H9 (cell line): ENCODE measurements at regions not wholly inside any gene's neighbourhood (a gene's known extent, or its start where the extent isn't known, plus 50 kb on each side); places are given as distances from the start of the nearest gene placed in this dataset.

Experiments used
- DNase-seq: peaks from one replicate; pipeline ENCODE4 v3.0.0-alpha.2; 2017
- H2AFZ ChIP-seq: one replicate; pipeline ENCODE4 v1.6.1; 2013; ENCODE audit warnings: mild to moderate bottlenecking, low read length, control low read depth, moderate library complexity
- H2AK5ac ChIP-seq: 2 replicates; pipeline ENCODE4 v1.6.1; 2013; ENCODE audit warnings: low read length, control low read depth, mixed read lengths; ENCODE audit not compliant: insufficient read length
- H2BK120ac ChIP-seq: one replicate; pipeline ENCODE4 v1.6.1; 2013; ENCODE audit warnings: low read depth, mild to moderate bottlenecking, low read length, control low read depth, inconsistent platforms; ENCODE audit not compliant: poor library complexity, severe bottlenecking
- H2BK12ac ChIP-seq: 2 replicates; pipeline ENCODE4 v1.6.1; 2013; ENCODE audit warnings: low read length, control low read depth, mixed read lengths, low read depth; ENCODE audit not compliant: insufficient read length
- H2BK15ac ChIP-seq: 2 replicates; pipeline ENCODE4 v1.6.1; 2013; ENCODE audit warnings: low read depth, low read length, control low read depth
- H2BK20ac ChIP-seq: one replicate; pipeline ENCODE4 v1.6.1; 2013; ENCODE audit warnings: low read depth, mild to moderate bottlenecking, low read length, control low read depth, inconsistent platforms; ENCODE audit not compliant: poor library complexity, severe bottlenecking
- H2BK5ac ChIP-seq: 2 replicates; pipeline ENCODE4 v1.6.1; 2013; ENCODE audit warnings: low read length, control low read depth, mixed read lengths; ENCODE audit not compliant: insufficient read length
- H3K14ac ChIP-seq: 2 replicates; pipeline ENCODE4 v1.6.1; 2013; ENCODE audit warnings: low read length, control low read depth; ENCODE audit not compliant: insufficient read depth
- H3K18ac ChIP-seq: 2 replicates; pipeline ENCODE4 v1.6.1; 2013; ENCODE audit warnings: low read depth, mild to moderate bottlenecking, mixed read lengths, low read length, control low read depth; ENCODE audit not compliant: insufficient read length
- H3K23ac ChIP-seq: 2 replicates; pipeline ENCODE4 v1.6.1; 2013; ENCODE audit warnings: low read length, control low read depth, mixed read lengths, low read depth; ENCODE audit not compliant: insufficient read length
- H3K23me2 ChIP-seq: 2 replicates; pipeline ENCODE4 v1.6.1; 2013; ENCODE audit warnings: low read depth, mild to moderate bottlenecking, mixed read lengths, low read length, control low read depth; ENCODE audit not compliant: insufficient read length, poor library complexity, severe bottlenecking
- H3K27ac ChIP-seq: 2 replicates; pipeline ENCODE4 v1.5.1; 2013; ENCODE audit warnings: low read length, control low read depth, mixed read lengths, low read depth; ENCODE audit not compliant: insufficient read length
- H3K27me3 ChIP-seq: 2 replicates; pipeline ENCODE4 v1.6.1; 2013; ENCODE audit warnings: low read length, control low read depth, inconsistent platforms; ENCODE audit not compliant: insufficient read depth
- H3K4ac ChIP-seq: 2 replicates; pipeline ENCODE4 v1.6.1; 2013; ENCODE audit warnings: low read depth, mild to moderate bottlenecking, control low read depth, inconsistent platforms, low read length, moderate library complexity
- H3K4me1 ChIP-seq: 2 replicates; pipeline ENCODE4 v1.6.1; 2013; ENCODE audit warnings: low read length, control low read depth, inconsistent platforms; ENCODE audit not compliant: insufficient read depth
- H3K4me2 ChIP-seq: 2 replicates; pipeline ENCODE4 v1.6.1; 2013; ENCODE audit warnings: low read length, control low read depth, mixed read lengths; ENCODE audit not compliant: insufficient read length, insufficient read depth
- H3K56ac ChIP-seq: 2 replicates; pipeline ENCODE4 v1.6.1; 2013; ENCODE audit warnings: low read depth, mild to moderate bottlenecking, mixed read lengths, low read length, control low read depth; ENCODE audit not compliant: insufficient read length
- H3K79me1 ChIP-seq: 2 replicates; pipeline ENCODE4 v1.6.1; 2013; ENCODE audit warnings: low read depth, mild to moderate bottlenecking, moderate library complexity, low read length, control low read depth, inconsistent platforms; ENCODE audit not compliant: insufficient read depth, poor library complexity, severe bottlenecking
- H3K79me2 ChIP-seq: 2 replicates; pipeline ENCODE4 v1.6.1; 2013; ENCODE audit warnings: low read length, control low read depth, inconsistent platforms; ENCODE audit not compliant: insufficient read depth
- H3K9ac ChIP-seq: 2 replicates; pipeline ENCODE4 v1.6.1; 2013; ENCODE audit warnings: low read length, control low read depth, mixed read lengths; ENCODE audit not compliant: insufficient read length; ENCODE audit errors: extremely low read depth
- H3K9me3 ChIP-seq: one replicate; pipeline ENCODE4 v1.6.1; 2013; ENCODE audit warnings: low read depth, low read length, inconsistent platforms; ENCODE audit not compliant: control insufficient read depth
- H3T11ph ChIP-seq: one replicate; pipeline ENCODE4 v1.6.1; 2013; ENCODE audit warnings: mild to moderate bottlenecking, low read length, control low read depth, inconsistent platforms
- H4K20me1 ChIP-seq: one replicate; pipeline ENCODE4 v1.6.1; 2013; ENCODE audit not compliant: control insufficient read depth, insufficient read length, insufficient read depth
- H4K5ac ChIP-seq: 2 replicates; pipeline ENCODE4 v1.6.1; 2013; ENCODE audit warnings: low read depth, mild to moderate bottlenecking, mixed read lengths, low read length, control low read depth; ENCODE audit not compliant: insufficient read length
- H4K8ac ChIP-seq: replicated peaks from 2 replicates; pipeline ENCODE4 v1.6.1; 2013; ENCODE audit warnings: low read length, control low read depth, mixed read lengths, low read depth; ENCODE audit not compliant: insufficient read length
- H4K91ac ChIP-seq: 2 replicates; pipeline ENCODE4 v1.6.1; 2013; ENCODE audit warnings: low read depth, mild to moderate bottlenecking, moderate library complexity, mixed read lengths, low read length, control low read depth; ENCODE audit not compliant: insufficient read length
- H3K27ac Mint-ChIP-seq, 3 experiments: 2 replicates in 2 of 3; 3 replicates in 1 of 3; pipeline ENCODE4 v1.8.0; 2020 to 2021; ENCODE audit warnings: mixed read lengths in 3 of 3, mild to moderate bottlenecking in 1 of 3, moderate library complexity in 1 of 3
- H3K27me3 Mint-ChIP-seq: 2 replicates; pipeline ENCODE4 v1.8.0; 2021; ENCODE audit warnings: low read depth, mild to moderate bottlenecking, moderate library complexity, mixed read lengths
- H3K36me3 Mint-ChIP-seq, 3 experiments: 2 replicates in 2 of 3; 3 replicates in 1 of 3; pipeline ENCODE4 v1.8.0; 2020 to 2021; ENCODE audit warnings: low read depth in 3 of 3, mixed read lengths in 3 of 3; ENCODE audit not compliant: insufficient read depth in 1 of 3
- H3K4me1 Mint-ChIP-seq, 2 experiments: 2 replicates each; pipeline ENCODE4 v1.8.0; 2020; ENCODE audit warnings: mixed read lengths in 2 of 2
- H3K4me3 Mint-ChIP-seq, 2 experiments: 2 replicates in 1 of 2; 3 replicates in 1 of 2; pipeline ENCODE4 v1.8.0; 2020 to 2021; ENCODE audit warnings: mild to moderate bottlenecking in 2 of 2, mixed read lengths in 2 of 2, moderate library complexity in 1 of 2
- H3K9me3 Mint-ChIP-seq, 2 experiments: 2 replicates in 1 of 2; 3 replicates in 1 of 2; pipeline ENCODE4 v1.8.0; 2020; ENCODE audit warnings: mild to moderate bottlenecking in 2 of 2, mixed read lengths in 2 of 2, moderate library complexity in 1 of 2
- CTCF ChIP-seq: fragments of 200-600 bp; sonication (generic); conservative IDR thresholded peaks from 3 replicates; pipeline ENCODE4 v1.8.0; 2021; ENCODE audit warnings: antibody characterized with exemption, mild to moderate bottlenecking
- WGBS: extraction: QIAGEN DNeasy Blood & Tissue Kit; methylation state at CpG from one replicate; pipeline ENCODE4 v1.1.7; 2013; ENCODE audit warnings: missing lambda C conversion rate, low lambda C conversion rate, mixed read lengths; ENCODE audit not compliant: insufficient read length; ENCODE audit errors: extremely low coverage; 5-methylcytosine and 5-hydroxymethylcytosine counted together

GRCh38 chr1:245008761-245009160 is 144.4 kb upstream of the HNRNPU start:
- Histone ChIP-seq H2AK5ac (no peak overlapping the region), H2BK5ac (no peak overlapping the region), H3K79me1 (no peaks in the 10 kb centered on the region), H2BK20ac (no peak overlapping the region), H3K14ac (no peak overlapping the region), H3K9me3 (no peaks in the 10 kb centered on the region), H3K23me2 (no peaks in the 10 kb centered on the region), H4K20me1 (no peaks in the 10 kb centered on the region), H4K5ac (no peak overlapping the region), H3K4ac (no peak overlapping the region), H2BK15ac (no peak overlapping the region), H3K23ac (no peak overlapping the region), H3K27ac (no peak overlapping the region), H3K18ac (no peak overlapping the region), H3T11ph (no peak overlapping the region), H2AFZ (no peak overlapping the region), H3K27me3 (no peaks in the 10 kb centered on the region), H3K9ac (no peak overlapping the region), H2BK12ac (no peak overlapping the region), H3K4me1 (no peaks in the 10 kb centered on the region), H4K91ac (no peak overlapping the region), H3K56ac (no peak overlapping the region), H4K8ac (no peak overlapping the region), H3K4me2 (no peak overlapping the region), H3K79me2 (no peaks in the 10 kb centered on the region; the same call in 1 of the 2 replicates), H2BK120ac (no peak overlapping the region)
- Mint-ChIP-seq H3K36me3 (peaks cover 0 to 6% (median 5%) of the 10 kb centered on the region in 3 experiments; a peak in 4 of 7 replicates), H3K4me1 (0 out of 4 replicates have a peak, but pooled peaks cover 0 to 2% of the 10 kb centered on the region in 2 experiments), H3K27ac (no peak overlapping the region), H3K27me3 (no peaks in the 10 kb centered on the region), H3K4me3 (no peak overlapping the region), H3K9me3 (no peaks in the 10 kb centered on the region)
- no CpG with 5 or more reads among the region's 5 CpGs for WGBS
- DNase-seq: no peak
- TF ChIP-seq CTCF: no peak
